Adrenal gland (tissue), 5 donors: ENCODE measurements at regions not wholly inside any gene's neighbourhood (a gene's known extent, or its start where the extent isn't known, plus 50 kb on each side); places are given as distances from the start of the nearest gene placed in this dataset.

Experiments
- POLR2A ChIP-seq, 2 donors: fragments of 450-650 bp; IDR thresholded peaks; one replicate each; pipeline ENCODE4 v1.6.1; 2017; ENCODE audit warnings: antibody characterized with exemption in 2 of 2, mild to moderate bottlenecking in 2 of 2, moderate library complexity in 1 of 2
- TF ChIP-seq, protein P1 (sequence below), 6 experiments: fragments of 450-650 bp in 4 of 6; fragments of 200-600 bp in 2 of 6; sonication (generic) in 1 of 6; IDR thresholded peaks; 1 replicate in 5 of 6; 2 replicates in 1 of 6; pipeline versions ENCODE4 v1.5.1 to v1.8.0; 2016 to 2021; ENCODE audit warnings: antibody characterized with exemption in 6 of 6, mild to moderate bottlenecking in 2 of 6, moderate library complexity in 1 of 6
- donor health status: DM: no; HTN: no; CAD: no.

DNA sequence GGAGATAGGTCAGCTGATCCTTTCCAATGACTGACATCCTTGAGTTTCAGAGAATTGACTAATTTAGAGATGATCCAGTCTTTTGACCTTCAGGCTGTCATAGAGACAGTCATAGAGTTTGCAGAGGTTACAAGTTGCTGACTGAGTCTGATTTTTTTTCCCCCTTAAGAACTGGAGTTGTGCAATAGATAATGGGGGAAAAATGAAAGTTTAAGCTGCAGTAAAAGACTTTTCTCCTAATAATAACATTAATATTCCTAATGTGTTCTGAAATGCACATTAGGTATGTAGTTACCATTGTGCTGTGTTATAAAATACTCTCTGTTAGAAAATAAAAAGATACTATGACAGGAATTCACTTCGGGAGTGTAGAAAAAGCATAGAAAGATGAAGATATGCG lies 876.9 kb upstream of the RAG2 start:
- TF ChIP-seq, protein P1, sequence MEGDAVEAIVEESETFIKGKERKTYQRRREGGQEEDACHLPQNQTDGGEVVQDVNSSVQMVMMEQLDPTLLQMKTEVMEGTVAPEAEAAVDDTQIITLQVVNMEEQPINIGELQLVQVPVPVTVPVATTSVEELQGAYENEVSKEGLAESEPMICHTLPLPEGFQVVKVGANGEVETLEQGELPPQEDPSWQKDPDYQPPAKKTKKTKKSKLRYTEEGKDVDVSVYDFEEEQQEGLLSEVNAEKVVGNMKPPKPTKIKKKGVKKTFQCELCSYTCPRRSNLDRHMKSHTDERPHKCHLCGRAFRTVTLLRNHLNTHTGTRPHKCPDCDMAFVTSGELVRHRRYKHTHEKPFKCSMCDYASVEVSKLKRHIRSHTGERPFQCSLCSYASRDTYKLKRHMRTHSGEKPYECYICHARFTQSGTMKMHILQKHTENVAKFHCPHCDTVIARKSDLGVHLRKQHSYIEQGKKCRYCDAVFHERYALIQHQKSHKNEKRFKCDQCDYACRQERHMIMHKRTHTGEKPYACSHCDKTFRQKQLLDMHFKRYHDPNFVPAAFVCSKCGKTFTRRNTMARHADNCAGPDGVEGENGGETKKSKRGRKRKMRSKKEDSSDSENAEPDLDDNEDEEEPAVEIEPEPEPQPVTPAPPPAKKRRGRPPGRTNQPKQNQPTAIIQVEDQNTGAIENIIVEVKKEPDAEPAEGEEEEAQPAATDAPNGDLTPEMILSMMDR (IDR thresholded peaks at IDR 0.05) = no peak
- no peak for TF ChIP-seq POLR2A (IDR thresholded peaks at IDR 0.05)
